Neural cell (in vitro differentiated cells): ENCODE measurements at regions not wholly inside any gene's neighbourhood (a gene's known extent, or its start where the extent isn't known, plus 50 kb on each side); places are given as distances from the start of the nearest gene placed in this dataset.

Experiments
- H2AFZ ChIP-seq: fragments of 200-600, 300-800 bp; sonication (generic), shearing (Covaris generic); 2 replicates; pipeline ENCODE4 v1.6.0; 2014; ENCODE audit warnings: low read depth, mild to moderate bottlenecking, antibody characterized with exemption, low read length, moderate library complexity
- H3F3A ChIP-seq: fragments of 200-600 bp; shearing (Covaris generic); 2 replicates; pipeline ENCODE4 v1.6.1; 2016; ENCODE audit warnings: mild to moderate bottlenecking, moderate library complexity, mixed read lengths, antibody characterized with exemption, low read length; ENCODE audit not compliant: insufficient read depth, poor library complexity, severe bottlenecking
- H3K27ac ChIP-seq: fragments of 200-600, 300-800 bp; sonication (generic), shearing (Covaris generic); 2 replicates; pipeline ENCODE4 v1.5.1; 2014; ENCODE audit warnings: mild to moderate bottlenecking, low read length, moderate library complexity
- H3K27me3 ChIP-seq: fragments of 300-800, 200-600 bp; sonication (generic), shearing (Covaris generic); 2 replicates; pipeline ENCODE4 v1.6.0; 2014; ENCODE audit warnings: mild to moderate bottlenecking, low read depth, low read length, moderate library complexity; ENCODE audit not compliant: insufficient read depth
- H3K36me3 ChIP-seq: fragments of 300-800, 200-600 bp; sonication (generic), shearing (Covaris generic); 2 replicates; pipeline ENCODE4 v1.5.1; 2014; ENCODE audit warnings: mild to moderate bottlenecking, antibody characterized with exemption, low read length, moderate library complexity; ENCODE audit not compliant: insufficient read depth
- H3K4me2 ChIP-seq: fragments of 300-800, 200-600 bp; sonication (generic), shearing (Covaris generic); 2 replicates; pipeline ENCODE4 v1.6.0; 2014; ENCODE audit warnings: mild to moderate bottlenecking, low read length
- H3K4me3 ChIP-seq: fragments of 300-800, 200-600 bp; sonication (generic), shearing (Covaris generic); 2 replicates; pipeline ENCODE4 v1.5.1; 2014; ENCODE audit warnings: mild to moderate bottlenecking, low read length, moderate library complexity
- H3K79me2 ChIP-seq: fragments of 200-600 bp; shearing (Covaris generic); replicated peaks from 2 replicates; pipeline ENCODE4 v1.6.0; 2014; ENCODE audit warnings: mild to moderate bottlenecking, low read length, moderate library complexity; ENCODE audit not compliant: insufficient read depth
- H3K9ac ChIP-seq: fragments of 300-800, 200-600 bp; sonication (generic), shearing (Covaris generic); 2 replicates; pipeline ENCODE4 v1.6.1; 2016; ENCODE audit warnings: mild to moderate bottlenecking, low read length, mixed read lengths
- H3K9me2 ChIP-seq: fragments of 200-600 bp; shearing (Covaris generic); 2 replicates; pipeline ENCODE4 v1.6.1; 2016; ENCODE audit warnings: mild to moderate bottlenecking, low read length, mixed read lengths; ENCODE audit not compliant: insufficient read depth
- H3K9me3 ChIP-seq: fragments of 200-600, 300-800 bp; sonication (generic), shearing (Covaris generic); 2 replicates; pipeline ENCODE4 v1.6.1; 2016; ENCODE audit warnings: mild to moderate bottlenecking, mixed run types, low read length, moderate library complexity, mixed read lengths
- H4K20me1 ChIP-seq: fragments of 200-600 bp; shearing (Covaris generic); 2 replicates; pipeline ENCODE4 v1.6.1; 2016; ENCODE audit warnings: mild to moderate bottlenecking, mixed run types; ENCODE audit not compliant: insufficient read depth
- CTCF ChIP-seq: fragments of 450-650 bp; IDR thresholded peaks from 2 replicates; pipeline ENCODE4 v1.5.1; 2014; ENCODE audit warnings: antibody characterized with exemption, mild to moderate bottlenecking, moderate library complexity; ENCODE audit not compliant: poor library complexity, severe bottlenecking
- EP300 ChIP-seq: fragments of 450-650 bp; conservative IDR thresholded peaks from 2 replicates; pipeline ENCODE4 v1.6.1; 2014; ENCODE audit warnings: antibody characterized with exemption, mild to moderate bottlenecking, moderate library complexity; ENCODE audit not compliant: poor library complexity, severe bottlenecking
- EZH2 ChIP-seq: fragments of 200-600, 300-800 bp; shearing (Covaris generic), sonication (generic); IDR thresholded peaks from 2 replicates; pipeline ENCODE4 v1.6.1; 2014; ENCODE audit warnings: antibody characterized with exemption, low read length, borderline replicate concordance, mild to moderate bottlenecking; ENCODE audit not compliant: insufficient read depth, poor library complexity, severe bottlenecking
- MXI1 ChIP-seq: fragments of 450-650 bp; conservative IDR thresholded peaks from 2 replicates; pipeline ENCODE4 v1.6.1; 2014; ENCODE audit warnings: antibody characterized with exemption, mild to moderate bottlenecking; ENCODE audit not compliant: poor library complexity, severe bottlenecking
- POLR2AphosphoS5 ChIP-seq: IDR thresholded peaks from 2 replicates; pipeline ENCODE4 v1.6.1; 2012
- RAD21 ChIP-seq: fragments of 450-650 bp; conservative IDR thresholded peaks from 2 replicates; pipeline ENCODE4 v1.6.1; 2014; ENCODE audit warnings: antibody characterized with exemption, mild to moderate bottlenecking, moderate library complexity
- SMC3 ChIP-seq: fragments of 450-650 bp; conservative IDR thresholded peaks from 2 replicates; pipeline ENCODE4 v1.6.1; 2014; ENCODE audit warnings: antibody characterized with exemption, mild to moderate bottlenecking, moderate library complexity; ENCODE audit not compliant: poor library complexity
- TAF1 ChIP-seq: IDR thresholded peaks from 2 replicates; pipeline ENCODE4 v1.6.1; 2012; ENCODE audit warnings: low read depth
- TF ChIP-seq, protein P1 (sequence below): IDR thresholded peaks from 2 replicates; pipeline ENCODE4 v1.6.1; 2012; ENCODE audit warnings: borderline replicate concordance

DNA sequence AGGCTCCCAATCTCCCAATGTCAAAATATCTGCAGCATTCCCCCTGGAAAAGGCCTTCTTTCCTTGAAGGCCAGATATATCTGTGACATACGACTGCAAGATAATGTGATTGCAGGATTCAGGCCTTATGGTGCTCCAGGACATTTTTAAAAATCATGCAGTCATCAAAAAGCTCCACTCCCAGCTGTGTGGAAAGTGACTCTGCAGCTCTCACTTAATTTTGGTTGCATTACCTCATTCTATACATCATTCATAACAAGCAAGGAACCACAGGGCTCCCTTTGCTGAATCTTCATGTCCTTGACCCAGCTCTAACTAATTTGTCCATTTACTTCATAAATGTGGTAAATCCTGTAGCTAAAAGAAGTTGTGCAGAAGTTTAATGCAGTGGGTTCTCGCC, 386.2 kb upstream of the SLC30A5 start:
- Histone ChIP-seq H3K79me2 (no peaks in the 10 kb centered on the region), H3K4me2 (no peak overlapping the region), H3K9me3 (no peaks in the 10 kb centered on the region), H3K4me3 (no peak overlapping the region), H3K27ac (no peak overlapping the region), H3K9me2 (no peaks in the 10 kb centered on the region), H4K20me1 (no peaks in the 10 kb centered on the region), H3F3A (no peaks in the 10 kb centered on the region), H3K27me3 (no peaks in the 10 kb centered on the region), H3K36me3 (no peaks in the 10 kb centered on the region), H2AFZ (no peak overlapping the region), H3K9ac (no peak overlapping the region)
- TF ChIP-seq MXI1 = no peak
- TF ChIP-seq, protein P1, sequence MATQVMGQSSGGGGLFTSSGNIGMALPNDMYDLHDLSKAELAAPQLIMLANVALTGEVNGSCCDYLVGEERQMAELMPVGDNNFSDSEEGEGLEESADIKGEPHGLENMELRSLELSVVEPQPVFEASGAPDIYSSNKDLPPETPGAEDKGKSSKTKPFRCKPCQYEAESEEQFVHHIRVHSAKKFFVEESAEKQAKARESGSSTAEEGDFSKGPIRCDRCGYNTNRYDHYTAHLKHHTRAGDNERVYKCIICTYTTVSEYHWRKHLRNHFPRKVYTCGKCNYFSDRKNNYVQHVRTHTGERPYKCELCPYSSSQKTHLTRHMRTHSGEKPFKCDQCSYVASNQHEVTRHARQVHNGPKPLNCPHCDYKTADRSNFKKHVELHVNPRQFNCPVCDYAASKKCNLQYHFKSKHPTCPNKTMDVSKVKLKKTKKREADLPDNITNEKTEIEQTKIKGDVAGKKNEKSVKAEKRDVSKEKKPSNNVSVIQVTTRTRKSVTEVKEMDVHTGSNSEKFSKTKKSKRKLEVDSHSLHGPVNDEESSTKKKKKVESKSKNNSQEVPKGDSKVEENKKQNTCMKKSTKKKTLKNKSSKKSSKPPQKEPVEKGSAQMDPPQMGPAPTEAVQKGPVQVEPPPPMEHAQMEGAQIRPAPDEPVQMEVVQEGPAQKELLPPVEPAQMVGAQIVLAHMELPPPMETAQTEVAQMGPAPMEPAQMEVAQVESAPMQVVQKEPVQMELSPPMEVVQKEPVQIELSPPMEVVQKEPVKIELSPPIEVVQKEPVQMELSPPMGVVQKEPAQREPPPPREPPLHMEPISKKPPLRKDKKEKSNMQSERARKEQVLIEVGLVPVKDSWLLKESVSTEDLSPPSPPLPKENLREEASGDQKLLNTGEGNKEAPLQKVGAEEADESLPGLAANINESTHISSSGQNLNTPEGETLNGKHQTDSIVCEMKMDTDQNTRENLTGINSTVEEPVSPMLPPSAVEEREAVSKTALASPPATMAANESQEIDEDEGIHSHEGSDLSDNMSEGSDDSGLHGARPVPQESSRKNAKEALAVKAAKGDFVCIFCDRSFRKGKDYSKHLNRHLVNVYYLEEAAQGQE = no peak
- no peak for TF ChIP-seq SMC3
- TF ChIP-seq TAF1 = no peak
- no peak for TF ChIP-seq RAD21
- TF ChIP-seq CTCF = no peak
- no peak for TF ChIP-seq EZH2
- no peak for TF ChIP-seq POLR2AphosphoS5
- no peak for TF ChIP-seq EP300

DNA sequence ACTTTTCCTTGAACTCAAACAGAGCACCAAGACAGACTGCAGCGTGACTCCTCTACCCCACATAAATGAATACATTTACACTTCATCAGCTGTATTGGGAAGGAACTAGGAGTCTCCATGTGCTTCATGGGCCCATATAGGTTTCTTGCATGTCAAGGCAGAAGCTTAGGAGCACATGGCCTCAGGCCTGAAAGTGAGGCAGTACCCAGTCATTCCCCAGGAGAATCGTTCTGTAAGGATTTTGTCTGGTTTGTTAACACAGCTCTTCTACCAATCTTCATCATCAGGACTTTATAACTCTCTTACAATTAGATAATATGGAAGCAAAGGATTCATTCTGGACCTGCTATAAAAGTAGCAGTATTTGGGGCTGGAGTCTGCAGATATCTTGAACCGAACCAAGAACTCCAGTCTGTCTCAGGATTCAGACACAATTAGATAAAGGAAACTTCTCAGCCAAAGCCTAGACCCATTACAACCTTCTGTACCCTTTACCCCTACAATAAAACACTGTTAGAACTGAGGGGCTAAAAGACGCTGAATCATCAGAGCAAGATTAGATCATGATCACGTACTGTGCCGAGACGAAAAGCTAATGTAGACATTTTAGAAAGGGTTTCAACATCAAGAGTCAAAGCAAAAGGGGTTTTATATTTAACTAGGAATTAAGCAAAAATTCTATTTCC, 385.5 kb upstream of the SLC30A5 start:
- no peak overlapping the region for H3K27ac ChIP-seq
- no peak overlapping the region for H2AFZ ChIP-seq
- no peaks in the 10 kb centered on the region for H3K9me2 ChIP-seq
- no peaks in the 10 kb centered on the region for H4K20me1 ChIP-seq
- H3K4me2 ChIP-seq = no peak overlapping the region
- H3K9me3 ChIP-seq = no peaks in the 10 kb centered on the region
- H3K4me3 ChIP-seq = no peak overlapping the region
- TF ChIP-seq RAD21 = no peak
- TF ChIP-seq EP300 = no peak
- no peak for TF ChIP-seq POLR2AphosphoS5
- TF ChIP-seq SMC3 = no peak
- TF ChIP-seq TAF1 = no peak
- no peak for TF ChIP-seq EZH2
- TF ChIP-seq CTCF = no peak
- TF ChIP-seq, protein P1 = no peak
- no peak for TF ChIP-seq MXI1
- H3K27me3 ChIP-seq = no peaks in the 10 kb centered on the region
- no peaks in the 10 kb centered on the region for H3K79me2 ChIP-seq
- H3F3A ChIP-seq = no peaks in the 10 kb centered on the region
- no peak overlapping the region for H3K9ac ChIP-seq
- H3K36me3 ChIP-seq = no peaks in the 10 kb centered on the region
